HG02970 (cell line): ENCODE measurements at regions not wholly inside any gene's neighbourhood (a gene's known extent, or its start where the extent isn't known, plus 50 kb on each side); places are given as distances from the start of the nearest gene placed in this dataset.

Experiments
- ATAC-seq: cut with Tn5 transposase; IDR thresholded peaks from one replicate; pipeline ENCODE4 v1.9.1; 2021; ENCODE audit warnings: mild to moderate bottlenecking, moderate library complexity, moderate number of reproducible peaks; ENCODE audit not compliant: unreplicated experiment, low FRiP score

- no peak for ATAC-seq
Measured at GRCh38 chr3:25293736-25294135, 134.3 kb upstream of the RARB start.

DNA sequence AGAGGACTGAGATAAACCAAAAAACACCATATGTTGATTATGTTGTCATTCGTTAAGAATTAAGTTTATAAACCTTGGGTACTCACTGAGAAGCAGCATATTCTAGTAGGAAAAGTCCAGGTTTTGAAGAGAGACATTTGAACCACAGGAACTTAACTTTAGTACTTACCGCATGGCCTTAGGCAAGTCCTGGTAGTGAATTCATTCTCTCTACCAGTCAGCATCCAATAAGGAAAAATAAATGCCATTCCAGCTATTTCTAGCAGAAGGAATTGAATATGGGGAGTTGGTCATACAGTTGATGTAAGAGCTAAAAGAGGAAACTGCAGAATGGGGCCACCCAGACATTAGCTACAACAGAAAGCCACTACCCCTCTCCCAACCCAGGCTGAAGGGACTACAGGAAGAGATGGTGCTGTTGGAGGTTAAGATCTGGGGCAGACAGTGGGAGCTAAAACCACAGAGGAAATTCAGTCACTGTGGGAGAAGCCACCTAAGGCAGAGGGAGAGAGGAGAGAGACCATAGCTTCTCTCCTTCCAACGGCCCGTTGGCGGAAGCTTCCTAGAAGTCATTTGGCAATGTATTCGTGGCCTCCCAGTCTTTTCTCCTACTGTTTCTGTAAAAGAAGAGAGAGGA, 133.8 kb upstream of the RARB start:
- ATAC-seq: no peak

DNA sequence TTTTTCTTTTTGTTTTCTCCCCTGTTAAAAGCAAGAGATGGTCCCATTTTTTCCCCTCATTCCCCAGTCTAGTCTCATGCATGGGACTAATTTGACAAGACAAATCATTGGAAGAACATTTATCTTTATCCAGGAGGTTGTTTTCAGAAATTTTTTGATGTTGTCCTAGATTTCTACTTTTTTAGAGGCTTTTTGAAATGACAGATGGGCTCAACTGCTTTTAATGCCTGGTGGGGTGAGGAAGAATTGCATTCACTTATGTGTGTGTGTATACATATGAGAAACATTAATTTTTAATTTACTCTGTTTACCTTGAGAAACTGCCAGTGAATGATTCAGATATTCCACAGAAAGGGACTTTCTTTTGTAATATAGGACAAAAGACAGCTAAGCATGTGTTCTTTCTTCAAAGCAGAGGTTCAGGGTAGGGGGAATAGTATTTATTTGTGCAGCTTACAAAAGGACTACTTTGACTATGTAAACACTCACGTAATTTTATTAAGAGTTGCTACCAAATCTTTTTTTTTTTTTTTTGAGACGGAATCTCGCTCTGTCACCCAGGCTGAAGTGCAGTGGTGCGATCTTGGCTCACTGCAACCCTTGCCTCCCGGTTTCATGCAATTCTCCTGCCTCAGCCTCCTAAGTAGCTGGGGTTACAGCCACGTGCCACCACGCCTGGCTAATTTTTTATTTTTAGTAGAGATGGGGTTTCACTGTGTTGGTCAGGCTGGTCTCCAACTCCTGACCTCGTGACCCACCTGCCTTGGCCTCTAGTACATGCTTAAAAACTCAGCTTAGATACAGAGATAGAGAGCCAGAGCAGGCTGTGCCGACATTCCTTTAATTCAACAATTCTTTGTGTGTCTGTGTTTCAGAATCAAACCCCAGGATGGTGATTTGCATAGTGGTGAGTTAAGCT, 130.1 kb upstream of the RARB start:
- ATAC-seq: no peak

GRCh38 chr3:25300141-25300540, 127.9 kb upstream of the RARB start:
- no peak for ATAC-seq

DNA sequence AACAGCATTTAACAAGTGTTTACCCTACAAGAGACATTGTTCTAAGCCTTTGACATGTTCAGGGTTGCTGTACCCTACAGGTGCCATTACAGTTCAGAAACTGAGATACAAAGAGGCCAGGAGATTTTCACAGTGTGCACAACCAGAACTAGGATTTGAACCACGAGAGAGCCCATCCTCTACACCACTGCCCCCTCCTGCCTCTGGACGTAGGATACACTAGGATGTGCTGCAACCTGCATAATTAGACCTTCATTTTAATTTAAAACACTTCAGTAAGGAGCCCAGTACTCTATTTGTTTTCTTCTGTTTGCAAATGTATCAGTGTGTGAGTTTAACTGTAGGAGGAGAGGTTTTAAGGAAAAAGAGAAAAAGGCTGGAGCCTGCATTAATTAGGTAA, 123.1 kb upstream of the RARB start:
- no peak for ATAC-seq

GRCh38 chr3:25306066-25306465, 122.0 kb upstream of the RARB start:
- ATAC-seq: no peak

- no peak for ATAC-seq
Measured at GRCh38 chr3:25306705-25307104, 121.4 kb upstream of the RARB start.

DNA sequence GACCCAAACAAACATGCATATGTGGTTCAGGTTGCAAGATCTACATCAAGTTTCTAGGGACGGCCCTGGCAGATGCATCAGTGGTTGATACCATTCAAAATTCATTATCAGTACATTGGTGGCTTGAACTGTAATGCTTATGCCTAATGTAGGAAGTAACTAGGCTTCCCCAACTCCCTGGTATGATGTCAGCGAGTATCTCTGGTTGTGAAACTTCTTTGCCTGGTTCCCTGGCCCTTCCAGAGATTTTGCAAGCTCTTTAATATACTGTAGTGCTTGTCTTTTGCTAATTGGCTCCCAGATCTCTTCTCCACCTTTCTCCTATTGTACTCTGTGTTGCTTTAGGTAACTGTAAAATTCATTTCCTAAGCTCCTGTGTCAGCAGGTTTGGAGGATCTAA, 114.8 kb upstream of the RARB start:
- ATAC-seq: no peak

GRCh38 chr3:25324954-25325655, 103.0 kb upstream of the RARB start:
- ATAC-seq: no peak

- ATAC-seq: no peak
Measured at GRCh38 chr3:25335356-25335755, 92.7 kb upstream of the RARB start.

- ATAC-seq: no peak
Measured at GRCh38 chr3:25338158-25338725, 89.8 kb upstream of the RARB start.

DNA sequence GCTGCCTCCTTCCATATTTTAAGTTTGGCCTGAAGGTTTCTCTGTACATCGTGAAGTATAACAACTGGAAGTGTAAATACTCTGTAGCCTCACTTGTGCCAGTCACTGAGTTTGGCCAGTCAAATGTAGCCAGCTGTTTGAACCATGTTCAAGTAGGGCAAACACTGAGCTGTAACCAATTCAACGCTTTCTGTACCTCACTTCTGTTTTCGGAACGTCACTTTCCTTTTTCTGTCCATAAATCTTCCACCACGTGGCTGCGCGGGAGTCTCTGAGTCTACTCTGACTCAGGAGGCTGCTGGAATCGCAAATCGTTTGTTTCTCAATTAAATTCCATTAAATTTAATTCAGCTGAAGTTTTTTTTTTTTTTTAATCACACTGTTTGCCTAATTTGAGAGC, 88.8 kb upstream of the RARB start:
- no peak for ATAC-seq

DNA sequence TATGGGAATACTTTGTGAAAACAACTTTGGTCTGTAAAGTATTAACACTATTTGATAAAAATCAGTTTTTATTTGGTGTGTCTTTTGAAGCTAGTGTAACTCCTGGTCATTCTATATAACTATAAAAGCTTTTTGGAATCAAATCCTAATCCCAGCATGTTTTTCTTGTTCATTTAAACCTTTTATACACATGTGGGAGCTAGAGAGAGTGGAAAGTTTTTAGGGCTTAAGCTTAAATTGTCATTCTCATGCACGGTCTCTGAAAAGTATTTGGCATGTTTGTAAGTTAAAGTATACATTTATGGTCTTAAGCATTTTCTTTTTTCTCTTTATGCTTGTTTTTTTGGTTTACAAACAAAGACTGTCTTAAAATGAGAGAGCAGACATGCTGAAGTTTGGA, 83.4 kb upstream of the RARB start:
- no peak for ATAC-seq

DNA sequence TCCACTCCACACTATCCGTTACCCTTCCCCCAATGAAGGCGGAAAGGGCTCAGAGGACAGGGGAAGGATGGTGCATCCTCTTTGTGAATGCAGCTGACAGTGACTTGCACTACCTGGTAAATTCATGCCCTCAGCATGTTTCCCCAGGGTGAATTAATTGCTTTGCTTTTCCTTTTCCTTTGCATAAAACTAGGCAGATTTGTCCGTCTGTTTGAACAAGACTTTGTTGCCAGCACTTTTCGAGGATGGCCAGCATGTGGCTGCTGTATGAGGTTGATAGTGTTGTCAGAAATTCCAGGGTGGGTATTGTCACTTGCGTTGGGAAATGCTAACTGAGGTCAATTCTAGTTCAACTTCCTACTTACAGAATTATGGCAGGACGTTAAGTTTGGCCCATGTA, 79.0 kb upstream of the RARB start:
- ATAC-seq: no peak

DNA sequence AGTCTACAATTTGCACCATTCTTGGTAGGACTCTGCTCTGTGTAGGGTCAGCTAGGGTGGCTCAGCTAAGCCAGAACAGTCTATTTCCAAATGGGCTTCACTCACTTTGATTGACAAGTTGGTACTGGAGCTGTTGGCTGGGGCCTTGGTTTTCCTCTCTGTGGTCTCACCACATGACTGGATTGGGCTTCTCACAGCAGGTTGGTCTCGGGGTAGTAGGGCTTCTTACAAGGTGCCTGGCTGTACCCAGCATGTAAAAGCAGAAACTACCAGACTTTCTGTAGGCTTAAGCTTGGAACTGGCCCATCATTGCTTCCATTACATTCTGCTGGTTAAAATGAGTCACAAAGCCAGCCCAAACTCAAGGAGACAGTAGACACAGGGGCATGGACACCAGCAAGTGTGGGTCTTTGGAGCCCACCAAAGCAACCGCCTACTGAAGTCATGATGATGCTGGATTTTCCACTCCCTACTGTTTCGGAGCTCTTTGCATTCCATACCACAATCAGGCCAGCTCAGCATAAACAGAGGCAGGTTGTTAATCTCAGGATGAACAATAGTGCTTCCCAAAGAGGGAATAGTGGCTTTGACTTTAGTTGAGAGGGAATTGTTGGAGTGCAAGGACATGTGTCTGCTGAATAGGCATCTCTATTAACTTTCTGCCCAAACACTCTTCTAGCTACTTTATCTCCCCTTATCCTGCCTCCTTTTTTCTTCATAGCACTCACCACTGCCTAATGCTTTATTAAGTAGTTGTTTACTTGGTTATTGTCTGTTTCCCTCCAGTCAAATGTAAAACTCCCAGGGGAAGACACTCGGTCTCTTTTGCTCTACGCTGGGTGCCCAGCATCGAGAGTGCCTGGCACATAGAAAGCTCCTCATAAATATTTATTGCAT, 78.0 kb upstream of the RARB start:
- no peak for ATAC-seq

DNA sequence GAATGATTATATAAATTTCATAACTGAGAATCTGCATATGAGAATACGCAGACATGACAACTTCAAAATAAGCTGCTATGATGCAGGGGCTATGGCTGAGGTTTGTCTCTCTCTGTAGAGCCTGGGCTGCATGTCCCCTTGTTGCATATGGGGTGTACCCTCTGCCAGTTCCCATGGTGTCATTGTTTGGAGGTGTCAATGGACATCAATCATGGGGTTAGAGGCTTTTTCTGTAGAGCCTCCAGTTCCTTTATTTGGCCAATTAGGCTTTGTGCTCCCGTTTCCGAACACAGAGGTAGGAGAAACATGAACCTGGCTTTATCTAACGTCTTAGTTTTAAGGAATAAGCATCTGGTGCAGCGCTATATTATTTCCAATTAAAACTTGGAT, 77.3 kb upstream of the RARB start:
- no peak for ATAC-seq

DNA sequence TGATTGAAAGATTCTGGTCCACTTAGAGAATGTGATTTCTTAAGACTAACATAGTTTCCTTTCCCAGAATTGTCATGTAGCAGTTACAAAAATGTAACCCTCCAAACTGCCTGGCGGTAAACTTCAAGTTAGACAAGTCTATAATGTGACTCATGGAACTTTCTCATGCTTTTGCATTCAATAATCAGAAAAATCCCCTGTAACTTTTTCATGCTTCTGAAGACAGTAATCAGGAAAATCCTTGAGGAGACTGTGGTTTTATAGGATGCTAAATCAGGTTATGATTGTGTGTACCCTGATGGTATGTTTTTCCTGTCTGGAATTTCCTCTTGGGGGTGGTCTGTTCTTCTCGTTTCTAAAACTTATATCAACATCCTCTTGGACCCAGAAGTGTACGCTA, 74.0 kb upstream of the RARB start:
- ATAC-seq: no peak

DNA sequence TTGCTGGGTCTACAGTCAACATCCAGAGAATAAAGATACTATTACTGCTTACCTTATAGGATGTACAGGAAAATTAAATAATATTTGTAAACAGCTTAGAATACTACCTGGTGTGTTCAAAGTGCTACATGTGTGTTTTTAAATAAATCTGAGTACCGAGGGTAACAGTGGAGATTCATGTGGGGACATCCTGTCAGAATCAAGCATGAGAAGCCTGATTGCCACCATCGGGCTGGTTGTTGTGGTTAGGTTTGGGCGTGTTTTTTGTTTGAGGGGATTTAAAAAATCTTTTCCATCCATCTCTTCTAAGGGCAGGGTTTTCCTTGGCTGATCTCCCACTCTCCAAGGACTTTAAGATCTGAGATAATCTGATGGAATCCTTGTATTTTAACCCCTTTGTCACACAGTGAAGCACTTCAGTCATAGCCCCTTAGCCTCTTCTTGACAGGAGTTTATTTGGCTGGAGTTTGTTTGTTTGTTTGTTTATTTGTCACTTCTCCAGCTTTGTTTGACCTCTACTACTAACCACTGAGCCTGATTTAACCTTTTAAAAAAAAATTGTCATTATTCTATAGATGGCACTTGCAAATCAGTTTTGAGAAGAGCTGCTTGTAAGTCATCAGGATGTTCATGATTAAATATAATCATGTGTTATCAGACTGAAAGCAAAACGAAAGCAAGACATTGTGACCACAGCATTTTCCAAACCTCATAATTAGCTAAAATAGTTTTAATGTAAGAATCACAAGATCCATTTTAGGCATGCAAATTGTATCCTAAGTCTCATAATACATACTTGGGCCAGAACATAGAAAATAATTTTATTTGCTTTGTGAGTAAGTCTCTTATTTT, 72.8 kb upstream of the RARB start:
- no peak for ATAC-seq

- ATAC-seq: no peak
Measured at GRCh38 chr3:25355998-25356397, 72.1 kb upstream of the RARB start.
